Smooth muscle cell (in vitro differentiated cells): ENCODE measurements at regions not wholly inside any gene's neighbourhood (a gene's known extent, or its start where the extent isn't known, plus 50 kb on each side); places are given as distances from the start of the nearest gene placed in this dataset.

Experiments used
- DNase-seq: peaks from one replicate; lab custom pipeline; 2025; ENCODE audit not compliant: unreplicated experiment; lab: John Stamatoyannopoulos, UW
- H2AFZ ChIP-seq: fragments of 200-600 bp; sonication (generic); 2 replicates; pipeline ENCODE4 v1.6.0; 2016; ENCODE audit warnings: antibody characterized with exemption, low read depth, mild to moderate bottlenecking
- H3F3A ChIP-seq: fragments of 200-600 bp; sonication (generic); 2 replicates; pipeline ENCODE4 v1.6.0; 2017; ENCODE audit warnings: antibody characterized with exemption, low read depth
- H3K27ac ChIP-seq: fragments of 200-600 bp; sonication (generic); 2 replicates; pipeline ENCODE4 v1.5.1; 2016; ENCODE audit warnings: low read depth, mild to moderate bottlenecking
- H3K27me3 ChIP-seq: fragments of 200-600 bp; sonication (generic); 2 replicates; pipeline ENCODE4 v1.6.1; 2016; ENCODE audit warnings: low read depth, mild to moderate bottlenecking
- H3K36me3 ChIP-seq: fragments of 200-600 bp; sonication (generic); 2 replicates; pipeline ENCODE4 v1.5.1; 2016; ENCODE audit warnings: low read depth
- H3K4me1 ChIP-seq: fragments of 200-600 bp; sonication (generic); 2 replicates; pipeline ENCODE4 v1.5.1; 2016; ENCODE audit warnings: low read depth
- H3K4me2 ChIP-seq: fragments of 200-600 bp; sonication (generic); 2 replicates; pipeline ENCODE4 v1.6.0; 2016; ENCODE audit warnings: mild to moderate bottlenecking
- H3K4me3 ChIP-seq: fragments of 200-600 bp; sonication (generic); 2 replicates; pipeline ENCODE4 v1.5.1; 2016; ENCODE audit warnings: mild to moderate bottlenecking
- H3K79me2 ChIP-seq: fragments of 200-600 bp; sonication (generic); 2 replicates; pipeline ENCODE4 v1.6.0; 2016; ENCODE audit warnings: low read depth, mild to moderate bottlenecking
- H3K9ac ChIP-seq: fragments of 200-600 bp; sonication (generic); 2 replicates; pipeline ENCODE4 v1.6.0; 2016; ENCODE audit warnings: low read depth
- H3K9me3 ChIP-seq: fragments of 200-600 bp; sonication (generic); replicated peaks from 2 replicates; pipeline ENCODE4 v1.5.1; 2016; ENCODE audit warnings: low read depth
- H4K20me1 ChIP-seq: fragments of 200-600 bp; sonication (generic); 2 replicates; pipeline ENCODE4 v1.6.0; 2016; ENCODE audit warnings: low read depth
- WGBS: methylation state at CpG from one replicate; pipeline ENCODE4 v1.1.7; 2016; ENCODE audit warnings: low lambda C conversion rate; 5-methylcytosine and 5-hydroxymethylcytosine counted together
- TF ChIP-seq, protein P1 (sequence below): fragments of 200-600 bp; sonication (generic); IDR thresholded peaks from 2 replicates; pipeline ENCODE4 v1.5.1; 2017; ENCODE audit warnings: borderline replicate concordance, mild to moderate bottlenecking, antibody characterized with exemption; ENCODE audit not compliant: insufficient read depth, poor library complexity, severe bottlenecking

GRCh38 chr16:54696970-54697369, 233.7 kb upstream of the IRX5 start:
- H3F3A ChIP-seq: no peaks in the 10 kb centered on the region
- H3K27me3 ChIP-seq: peaks cover 60% of the 10 kb centered on the region
- H3K9ac ChIP-seq: no peak overlapping the region
- H3K9me3 ChIP-seq: no peaks in the 10 kb centered on the region
- WGBS: 79% methylated on average over 9 of the region's 9 CpGs
- H2AFZ ChIP-seq: no peak overlapping the region
- no peak overlapping the region for H3K4me3 ChIP-seq
- no peak overlapping the region for H3K27ac ChIP-seq
- H3K4me1 ChIP-seq: no peaks in the 10 kb centered on the region
- DNase-seq: no peak
- H3K4me2 ChIP-seq: peak overlapping the region; percentile 3
- no peaks in the 10 kb centered on the region for H3K36me3 ChIP-seq
- H3K79me2 ChIP-seq: no peaks in the 10 kb centered on the region
- TF ChIP-seq, protein P1, sequence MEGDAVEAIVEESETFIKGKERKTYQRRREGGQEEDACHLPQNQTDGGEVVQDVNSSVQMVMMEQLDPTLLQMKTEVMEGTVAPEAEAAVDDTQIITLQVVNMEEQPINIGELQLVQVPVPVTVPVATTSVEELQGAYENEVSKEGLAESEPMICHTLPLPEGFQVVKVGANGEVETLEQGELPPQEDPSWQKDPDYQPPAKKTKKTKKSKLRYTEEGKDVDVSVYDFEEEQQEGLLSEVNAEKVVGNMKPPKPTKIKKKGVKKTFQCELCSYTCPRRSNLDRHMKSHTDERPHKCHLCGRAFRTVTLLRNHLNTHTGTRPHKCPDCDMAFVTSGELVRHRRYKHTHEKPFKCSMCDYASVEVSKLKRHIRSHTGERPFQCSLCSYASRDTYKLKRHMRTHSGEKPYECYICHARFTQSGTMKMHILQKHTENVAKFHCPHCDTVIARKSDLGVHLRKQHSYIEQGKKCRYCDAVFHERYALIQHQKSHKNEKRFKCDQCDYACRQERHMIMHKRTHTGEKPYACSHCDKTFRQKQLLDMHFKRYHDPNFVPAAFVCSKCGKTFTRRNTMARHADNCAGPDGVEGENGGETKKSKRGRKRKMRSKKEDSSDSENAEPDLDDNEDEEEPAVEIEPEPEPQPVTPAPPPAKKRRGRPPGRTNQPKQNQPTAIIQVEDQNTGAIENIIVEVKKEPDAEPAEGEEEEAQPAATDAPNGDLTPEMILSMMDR: no peak
- H4K20me1 ChIP-seq: no peaks in the 10 kb centered on the region

DNA sequence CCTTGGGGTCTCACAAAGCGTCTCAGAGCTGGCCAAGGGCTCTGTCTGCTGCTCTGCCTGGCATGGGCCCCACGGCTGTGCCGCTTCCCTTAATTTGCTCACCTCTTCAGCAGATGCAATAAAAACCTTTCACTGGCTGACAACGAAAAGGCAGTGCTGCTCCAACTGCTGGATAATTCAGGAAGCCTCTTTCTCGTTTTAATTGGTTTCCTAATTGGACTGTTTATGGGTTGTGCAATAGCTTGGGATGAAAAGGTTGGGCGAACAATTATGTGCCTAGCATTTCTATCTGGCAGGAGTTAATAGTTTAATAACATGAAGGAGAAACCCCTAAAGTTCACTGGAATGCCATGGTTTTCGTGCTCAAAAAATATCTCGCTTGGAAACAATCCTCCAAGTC, 234.1 kb upstream of the IRX5 start:
- Histone ChIP-seq H3K79me2 (no peaks in the 10 kb centered on the region), H3K9ac (no peak overlapping the region), H4K20me1 (no peaks in the 10 kb centered on the region), H3K27me3 (peaks cover 64% of the 10 kb centered on the region), H3F3A (no peaks in the 10 kb centered on the region), H3K36me3 (no peaks in the 10 kb centered on the region), H3K4me2 (no peak overlapping the region), H2AFZ (no peak overlapping the region), H3K4me1 (no peaks in the 10 kb centered on the region), H3K9me3 (no peaks in the 10 kb centered on the region), H3K4me3 (no peak overlapping the region), H3K27ac (no peak overlapping the region)
- no peak for DNase-seq
- TF ChIP-seq, protein P1: no peak
- WGBS: 74% methylated on average over 8 of the region's 8 CpGs

- Histone ChIP-seq H3F3A (no peaks in the 10 kb centered on the region), H4K20me1 (no peaks in the 10 kb centered on the region), H3K27me3 (peaks cover 74% of the 10 kb centered on the region), H3K36me3 (no peaks in the 10 kb centered on the region), H3K4me3 (no peak overlapping the region), H3K27ac (no peak overlapping the region), H2AFZ (no peak overlapping the region), H3K9me3 (no peaks in the 10 kb centered on the region), H3K4me2 (no peak overlapping the region), H3K4me1 (no peaks in the 10 kb centered on the region), H3K79me2 (no peaks in the 10 kb centered on the region), H3K9ac (no peak overlapping the region)
- 64% methylated on average over 2 of the region's 2 CpGs for WGBS
- TF ChIP-seq, protein P1: no peak
- DNase-seq: no peak
Measured at GRCh38 chr16:54694651-54695050, 236.0 kb upstream of the IRX5 start.

DNA sequence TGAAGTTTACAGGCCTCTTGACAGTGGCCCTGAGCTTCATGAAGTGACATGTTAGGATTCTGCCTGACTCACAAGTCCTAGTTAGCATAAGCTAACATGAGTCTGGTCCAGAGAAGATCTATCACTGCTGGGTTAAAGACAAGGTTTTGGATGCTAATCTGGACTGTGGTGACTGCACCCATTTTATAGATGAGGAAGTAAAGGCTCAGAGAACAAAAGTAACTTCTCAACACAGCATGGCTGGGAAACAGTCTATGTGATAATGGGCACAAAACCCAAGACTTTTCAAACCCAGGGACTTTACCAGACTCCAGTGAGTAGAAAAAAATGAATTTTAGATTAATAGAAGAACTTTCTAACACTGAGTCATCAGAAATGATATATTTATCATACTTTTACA, 236.8 kb upstream of the IRX5 start:
- no peaks in the 10 kb centered on the region for H3K9me3 ChIP-seq
- no peak overlapping the region for H3K4me3 ChIP-seq
- H3K4me1 ChIP-seq: no peaks in the 10 kb centered on the region
- no peak overlapping the region for H2AFZ ChIP-seq
- H3F3A ChIP-seq: no peaks in the 10 kb centered on the region
- H3K27me3 ChIP-seq: peaks cover 70% of the 10 kb centered on the region
- no peaks in the 10 kb centered on the region for H3K36me3 ChIP-seq
- no peak overlapping the region for H3K27ac ChIP-seq
- no peak for DNase-seq
- no peak overlapping the region for H3K9ac ChIP-seq
- no peaks in the 10 kb centered on the region for H3K79me2 ChIP-seq
- H4K20me1 ChIP-seq: no peaks in the 10 kb centered on the region
- TF ChIP-seq, protein P1: no peak
- H3K4me2 ChIP-seq: no peak overlapping the region
